Hematopoietic multipotent progenitor cell treated with erythropoietin and hydrocortisone succinate and interleukin-3 and kit ligand, for 17 days (in vitro differentiated cells): ENCODE measurements at regions not wholly inside any gene's neighbourhood (a gene's known extent, or its start where the extent isn't known, plus 50 kb on each side); places are given as distances from the start of the nearest gene placed in this dataset.

Source experiments
- DNase-seq: peaks from one replicate; pipeline ENCODE4 v3.0.0-alpha.2; 2015; ENCODE audit warnings: low spot score

DNA sequence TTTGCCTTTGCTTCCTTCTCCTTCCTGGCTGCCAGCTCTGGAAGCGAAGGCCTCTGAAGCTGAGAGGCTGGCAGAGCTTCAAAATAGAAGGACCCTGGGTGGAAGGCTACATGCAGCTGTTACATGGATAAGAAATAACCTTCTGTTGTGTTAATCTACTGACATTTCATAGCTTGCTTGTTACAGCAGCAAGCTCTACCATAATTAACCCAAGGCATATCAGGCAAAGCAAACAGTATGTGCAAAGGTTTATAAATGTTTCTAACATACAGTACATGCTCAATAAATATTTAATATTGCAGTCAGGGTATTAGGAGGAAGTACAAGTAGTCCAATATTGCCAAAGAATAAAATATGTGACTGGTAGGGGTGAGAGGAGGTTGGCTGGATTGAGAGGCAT is 55.6 kb upstream of the MKLN1 start:
- DNase-seq, result no peak

DNA sequence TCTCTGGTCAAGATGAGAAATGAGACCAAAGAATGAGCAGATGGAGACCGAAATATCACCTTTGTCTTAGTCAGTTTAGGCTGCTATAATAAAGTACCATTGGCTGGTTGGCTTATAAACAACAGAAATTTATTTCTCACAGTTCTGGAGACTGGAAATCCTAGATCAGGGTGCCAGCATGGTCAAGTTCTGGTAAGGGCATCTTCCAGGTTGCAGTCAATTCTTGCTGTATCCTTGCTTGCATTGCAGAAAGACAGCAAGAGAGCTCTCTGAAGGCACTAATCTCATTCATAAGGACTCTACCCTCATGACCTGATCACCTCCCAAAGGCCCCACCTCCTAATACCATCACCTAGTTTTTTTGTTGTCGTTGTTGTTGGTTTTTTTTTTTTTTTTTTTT is 52.7 kb upstream of the MKLN1 start:
- DNase-seq, result no peak

DNA sequence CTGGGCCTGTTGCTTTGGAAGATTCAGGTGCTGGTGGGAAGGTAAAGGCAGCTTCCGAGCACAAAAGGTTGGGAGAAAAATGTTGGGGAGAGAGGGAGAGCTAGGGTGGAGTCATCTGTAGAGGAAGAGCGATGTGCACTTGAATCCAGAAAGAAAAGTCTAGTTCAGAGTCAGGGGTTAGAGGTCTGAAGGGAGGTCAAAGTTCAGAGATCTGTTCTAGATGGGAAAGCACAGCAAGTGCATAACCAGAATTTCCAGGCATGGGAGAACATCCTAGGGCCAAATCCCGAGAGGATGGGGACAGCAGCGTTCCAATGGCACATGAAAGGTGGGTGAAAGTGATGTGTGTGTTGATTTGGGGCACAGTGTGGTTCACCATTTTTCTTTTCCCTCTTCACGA is 51.5 kb upstream of the MKLN1 start:
- DNase-seq, result no peak

DNA sequence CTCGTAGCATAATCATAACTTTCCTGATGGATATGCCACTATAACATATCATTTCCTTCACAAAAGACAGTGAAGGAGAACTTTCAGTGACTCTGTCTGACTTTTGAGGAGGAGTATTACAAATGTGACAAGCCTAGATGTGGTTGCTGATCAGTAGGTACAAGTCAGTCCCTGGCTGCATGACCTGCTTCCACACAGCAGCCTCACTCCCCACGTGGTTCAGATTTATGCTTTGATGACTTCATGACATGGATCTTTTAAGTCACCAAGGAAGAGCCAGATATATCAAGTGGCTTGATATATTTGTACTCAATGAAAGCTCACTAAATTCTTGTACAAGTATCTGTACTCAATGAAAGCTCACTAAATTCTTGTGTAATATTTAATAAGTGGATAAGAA is 50.9 kb upstream of the MKLN1 start:
- DNase-seq, result no peak
